ENCODE measurements at regions not wholly inside any gene's neighbourhood (a gene's known extent, or its start where the extent isn't known, plus 50 kb on each side); places are given as distances from the start of the nearest gene placed in this dataset.

- no peak for TF ChIP-seq CTCF (conservative IDR thresholded peaks at IDR 0.05; ENCODE audit: low read depth, low read length)
- no peak overlapping the region for H3K4me3 ChIP-seq (ENCODE audit: low read length)
Measured at GRCh38 chr3:150068440-150069153, 97.9 kb upstream of the PFN2 start.

GRCh38 chr3:150067561-150067960 is 96.9 kb upstream of the PFN2 start:
- no peak for DNase-seq (ENCODE audit: low read depth)
- no peak overlapping the region for H3K4me3 ChIP-seq (ENCODE audit: low read length)
- no peak for TF ChIP-seq CTCF (conservative IDR thresholded peaks at IDR 0.05; ENCODE audit: low read depth, low read length)

More at GRCh38 chr3:150068440-150069153, 97.9 kb upstream of the PFN2 start:
- DNase-seq (ENCODE audit: low read depth), result no peak

- no peak overlapping the region for H3K4me3 ChIP-seq (ENCODE audit: low read length)
- TF ChIP-seq CTCF (conservative IDR thresholded peaks at IDR 0.05; ENCODE audit: low read depth, low read length), result no peak
- no peak for DNase-seq (ENCODE audit: low read depth)
Measured at GRCh38 chr3:150064971-150065370, 94.3 kb upstream of the PFN2 start.

GRCh38 chr3:150063237-150063636 is 92.5 kb upstream of the PFN2 start:
- DNase-seq (ENCODE audit: low read depth), result no peak
- no peak for TF ChIP-seq CTCF (conservative IDR thresholded peaks at IDR 0.05; ENCODE audit: low read depth, low read length)
- H3K4me3 ChIP-seq (ENCODE audit: low read length), result no peak overlapping the region

- DNase-seq (ENCODE audit: low read depth), result peak; percentile 15
- no peak overlapping the region for H3K4me3 ChIP-seq (ENCODE audit: low read length)
- no peak for TF ChIP-seq CTCF (conservative IDR thresholded peaks at IDR 0.05; ENCODE audit: low read depth, low read length)
Measured at GRCh38 chr3:150062492-150062891, 91.8 kb upstream of the PFN2 start.

- H3K4me3 ChIP-seq (ENCODE audit: low read length), result no peak overlapping the region
- no peak for TF ChIP-seq CTCF (conservative IDR thresholded peaks at IDR 0.05; ENCODE audit: low read depth, low read length)
- no peak for DNase-seq (ENCODE audit: low read depth)
Measured at GRCh38 chr3:150061288-150062024, 90.8 kb upstream of the PFN2 start.

- peak; percentile 4 for TF ChIP-seq CTCF (conservative IDR thresholded peaks at IDR 0.05; ENCODE audit: low read depth, low read length)
- DNase-seq (ENCODE audit: low read depth), result no peak
Measured at GRCh38 chr3:150059729-150060128, 89.0 kb upstream of the PFN2 start.

More at GRCh38 chr3:150059729-150060128, 89.0 kb upstream of the PFN2 start:
- H3K4me3 ChIP-seq (ENCODE audit: low read length), result no peak overlapping the region
